HepG2 (cell line): ENCODE measurements at regions not wholly inside any gene's neighbourhood (a gene's known extent, or its start where the extent isn't known, plus 50 kb on each side); places are given as distances from the start of the nearest gene placed in this dataset.
A peak's percentile ranks its signal among the peaks of the same experiment; 100 is the strongest.

ENCODE experiments used
- ATAC-seq: fragments of 200-7000 bp; cut with Tn5 transposase; 3 replicates; pipeline ENCODE4 v1.9.1; 2020; ENCODE audit warnings: mild to moderate bottlenecking, moderate library complexity
- BruUV-seq: library from RNA; stranded (reverse); fragments of 400-500 nt; replicated peaks from 2 replicates; lab custom pipeline; 2021; lab: Mats Ljungman, UMichigan
- CTCF ChIA-PET: fragments of 300-600 bp; formaldehyde crosslinking; extraction: SDS; loops from one replicate; lab custom pipeline; 2021; ENCODE audit warnings: low total read pairs, inconsistent platforms, low intra/inter-chr PET ratio; lab: Yijun Ruan, JAX
- POLR2A ChIA-PET: fragments of 350-600 bp; sonication (Branson Sonifier 250); formaldehyde crosslinking; loops from one replicate; lab custom pipeline; 2020; ENCODE audit warnings: antibody characterized with exemption, inconsistent platforms; lab: Yijun Ruan, JAX
- DNase-seq: peaks from one replicate; pipeline ENCODE4 v3.0.0-alpha.2; 2015; ENCODE audit warnings: low spot score
- FAIRE-seq: peaks from 3 replicates; lab custom pipeline; 2011; peaks lifted over from hg19 to GRCh38; lab: Jason Lieb, UNC
- H2AFZ ChIP-seq: one replicate; pipeline ENCODE4 v1.6.1; 2011; ENCODE audit warnings: low read length, inconsistent platforms
- H3K27ac ChIP-seq: fragments of 300-600 bp; 3 replicates; pipeline ENCODE4 v1.8.0; 2011; ENCODE audit warnings: mixed run types, mild to moderate bottlenecking, mixed read lengths, low read length, inconsistent platforms; ENCODE audit not compliant: insufficient read depth; ENCODE audit errors: extremely low read length
- H3K27me3 ChIP-seq, 2 experiments: fragments of 200-600 bp in 1 of 2; 2 replicates in 1 of 2; 3 replicates in 1 of 2; pipeline versions ENCODE4 v1.6.0 to v1.8.0; 2011; ENCODE audit warnings: low read length in 2 of 2, mild to moderate bottlenecking in 2 of 2, moderate library complexity in 2 of 2, inconsistent platforms in 1 of 2; ENCODE audit not compliant: insufficient read depth in 2 of 2, control insufficient read depth in 1 of 2
- H3K36me3 ChIP-seq, 2 experiments: fragments of 200-600 bp in 1 of 2; replicated peaks in 1 of 2; 2 replicates in 1 of 2; 3 replicates in 1 of 2; pipeline versions ENCODE4 v1.5.1 to v1.8.0; 2011; ENCODE audit warnings: low read length in 2 of 2, inconsistent platforms in 1 of 2; ENCODE audit not compliant: insufficient read depth in 2 of 2, control insufficient read depth in 1 of 2
- H3K4me1 ChIP-seq: 2 replicates; pipeline ENCODE4 v1.5.1; 2012; ENCODE audit warnings: low read length, inconsistent platforms; ENCODE audit not compliant: insufficient read depth
- H3K4me2 ChIP-seq: 2 replicates; pipeline ENCODE4 v1.6.0; 2011; ENCODE audit warnings: low read depth, low read length, inconsistent platforms
- H3K4me3 ChIP-seq, 3 experiments: fragments of 200-600 bp in 1 of 3; sonication (generic), shearing (Covaris generic) in 1 of 3; replicated peaks in 1 of 3; 2 replicates each; pipeline ENCODE4 v1.5.1; 2011 to 2016; ENCODE audit warnings: low read length in 3 of 3, inconsistent platforms in 2 of 3, low read depth in 2 of 3, mild to moderate bottlenecking in 2 of 3, control low read depth in 1 of 3, mixed read lengths in 1 of 3; ENCODE audit not compliant: insufficient read depth in 1 of 3
- H3K79me2 ChIP-seq: one replicate; pipeline ENCODE4 v1.6.1; 2011; ENCODE audit warnings: low read length, inconsistent platforms; ENCODE audit not compliant: insufficient read depth
- H3K9ac ChIP-seq: 2 replicates; pipeline ENCODE4 v1.6.0; 2011; ENCODE audit warnings: mild to moderate bottlenecking, low read depth, low read length, inconsistent platforms; ENCODE audit not compliant: insufficient read depth
- H3K9me3 ChIP-seq: 2 replicates; pipeline ENCODE4 v1.5.1; 2012; ENCODE audit warnings: mild to moderate bottlenecking, low read length
- H4K20me1 ChIP-seq: 2 replicates; pipeline ENCODE4 v1.6.0; 2011; ENCODE audit warnings: inconsistent platforms, mild to moderate bottlenecking, low read length, moderate library complexity; ENCODE audit not compliant: insufficient read depth
- ATF7 ChIP-seq, 2 experiments: fragments of 450-650 bp in 1 of 2; sonication (generic) in 1 of 2; formaldehyde crosslinking in 1 of 2; IDR thresholded peaks; 2 replicates each; pipeline versions ENCODE4 v1.4.0 to v1.6.1; 2016 to 2020; ENCODE audit warnings: antibody characterized with exemption in 1 of 2, mild to moderate bottlenecking in 1 of 2, missing genetic modification reagents in 1 of 2
- CEBPG ChIP-seq: IDR thresholded peaks from 2 replicates; pipeline ENCODE4 v1.6.1; 2016
- CHCHD3 ChIP-seq: sonication (generic); formaldehyde crosslinking; IDR thresholded peaks from 2 replicates; pipeline ENCODE4 v1.8.0; 2022; ENCODE audit warnings: mild to moderate bottlenecking, missing genetic modification reagents, moderate library complexity
- KMT2B ChIP-seq: IDR thresholded peaks from 2 replicates; pipeline ENCODE4 v1.6.1; 2016; ENCODE audit warnings: missing genetic modification reagents, missing compliant biosample characterization
- PRPF4 ChIP-seq: fragments of 200-400 bp; formaldehyde crosslinking; IDR thresholded peaks from 2 replicates; pipeline ENCODE4 v1.6.1; 2016; ENCODE audit warnings: low read length, low read depth; ENCODE audit not compliant: poor library complexity, severe bottlenecking
- ZNF20 ChIP-seq: sonication (generic); formaldehyde crosslinking; IDR thresholded peaks from 2 replicates; pipeline ENCODE4 v1.4.0; 2020; ENCODE audit warnings: mild to moderate bottlenecking, moderate library complexity, missing genetic modification reagents
- ZNF496 ChIP-seq: sonication (generic); formaldehyde crosslinking; IDR thresholded peaks from 2 replicates; pipeline ENCODE4 v1.8.1; 2023; ENCODE audit warnings: mild to moderate bottlenecking, moderate library complexity, missing genetic modification reagents; ENCODE audit not compliant: insufficient replicate concordance
- ZNF619 ChIP-seq: sonication (generic); formaldehyde crosslinking; IDR thresholded peaks from 2 replicates; pipeline ENCODE4 v1.4.0; 2020; ENCODE audit warnings: mild to moderate bottlenecking, missing genetic modification reagents
- ZNF7 ChIP-seq: IDR thresholded peaks from 2 replicates; pipeline ENCODE4 v1.6.1; 2016; ENCODE audit warnings: missing biosample characterization, missing genetic modification reagents
- ZNF850 ChIP-seq: sonication (generic); formaldehyde crosslinking; conservative IDR thresholded peaks from 2 replicates; pipeline ENCODE4 v1.9.0; 2021; ENCODE audit warnings: mild to moderate bottlenecking, missing genetic modification reagents
- WGBS: methylation state at CpG from one replicate; pipeline ENCODE4 v1.1.6; 2017; ENCODE audit warnings: low lambda C conversion rate; 5-methylcytosine and 5-hydroxymethylcytosine counted together
- in situ Hi-C: cut with HindIII; loops from 2 replicates; pipeline ENCODE4 v1.10.0; 2017; ENCODE audit warnings: low pct_unique_long_range_greater_than_20kb; ENCODE audit not compliant: extremely low pct_ligation_motif_present
- intact Hi-C: fragments of 100-400 bp; cut with micrococcal nuclease; formaldehyde crosslinking; loops from one replicate; pipeline ENCODE4 v1.10.0; 2022; ENCODE audit not compliant: unreplicated experiment
- TF ChIP-seq, protein P1 (sequence below): sonication (generic); formaldehyde crosslinking; IDR thresholded peaks from 2 replicates; pipeline ENCODE4 v1.5.0; 2020; ENCODE audit warnings: mild to moderate bottlenecking, missing genetic modification reagents
- TF ChIP-seq, protein P2 (sequence below): sonication (generic); formaldehyde crosslinking; IDR thresholded peaks from 2 replicates; pipeline ENCODE4 v1.9.0; 2022; ENCODE audit warnings: missing genetic modification reagents, mild to moderate bottlenecking, borderline replicate concordance
- TF ChIP-seq, protein P3 (sequence below): sonication (generic); formaldehyde crosslinking; conservative IDR thresholded peaks from 2 replicates; pipeline ENCODE4 v1.4.0; 2020; ENCODE audit warnings: mild to moderate bottlenecking, missing genetic modification reagents, moderate library complexity
- TF ChIP-seq, protein P4 (sequence below): sonication (generic); formaldehyde crosslinking; IDR thresholded peaks from 2 replicates; pipeline ENCODE4 v1.5.0; 2020; ENCODE audit warnings: missing genetic modification reagents

DNA sequence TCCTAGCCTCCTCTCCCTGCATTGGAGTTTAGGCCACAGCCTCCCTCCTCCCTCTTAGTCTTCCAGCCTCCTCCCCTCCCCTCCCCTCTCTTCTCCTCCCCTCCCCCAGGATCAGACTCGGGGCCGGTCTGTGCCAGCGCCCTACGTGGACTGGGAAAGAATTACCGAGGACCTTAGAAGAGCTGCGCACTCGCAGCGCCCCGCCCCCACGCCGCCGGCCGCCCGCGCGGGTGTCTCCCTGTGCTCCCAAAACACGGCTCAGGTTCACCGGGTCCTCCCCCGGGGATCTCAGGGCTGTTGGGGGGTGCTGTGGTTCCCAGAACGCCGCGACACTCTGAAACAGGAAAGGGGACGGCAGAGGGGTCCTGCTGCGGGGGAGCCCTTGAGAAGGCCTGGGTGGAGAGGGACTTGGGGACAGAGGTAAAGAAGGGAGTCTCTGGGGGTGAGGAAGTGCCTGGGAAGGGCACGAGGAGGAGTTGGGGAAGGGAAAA lies 122.3 kb upstream of the TBL1X start:
- H3K4me3 ChIP-seq, result peak overlapping the region; percentile 40 to 61 (median 40); a peak in 4 of 6 replicates
- ChIA-PET POLR2A (interaction anchor here (0.7 kb wide), 1 partner anchor 120 kb away, joined by 5 read pairs; no protein-coding TSS in a partner anchor), CTCF (no interaction called here)
- 0 out of 2 replicates have a peak overlapping the region, but pooled peaks have one; percentile 8 for H3K9ac ChIP-seq
- FAIRE-seq, result peak; percentile 44
- no peaks in the 10 kb centered on the region for H4K20me1 ChIP-seq
- H3K4me1 ChIP-seq, result peaks cover 20% of the 10 kb centered on the region
- ATAC-seq, result peak; percentile 84
- no peak overlapping the region for H2AFZ ChIP-seq
- H3K27me3 ChIP-seq, result no peaks in the 10 kb centered on the region
- no peaks in the 10 kb centered on the region for H3K79me2 ChIP-seq
- in situ Hi-C loops, result loop anchor here (10.0 kb wide), 1 partner anchor 112 kb away; no protein-coding TSS in a partner anchor
- H3K9me3 ChIP-seq, result no peaks in the 10 kb centered on the region
- H3K36me3 ChIP-seq, result no peaks in the 10 kb centered on the region
- 1% methylated on average over 20 of the region's 25 CpGs for WGBS
- peak overlapping the region; percentile 64 for H3K4me2 ChIP-seq
- no peak overlapping the region for H3K27ac ChIP-seq
- DNase-seq, result peak; percentile 29
- intact Hi-C loops, result loop anchor here (1.0 kb wide), 1 partner anchor 121 kb away; no protein-coding TSS in a partner anchor
- BruUV-seq, result no TSS peak
- TF ChIP-seq CHCHD3 (CRISPR knock-in tag) (no peak), KMT2B (CRISPR knock-in tag) (no peak), PRPF4 (peak; percentile 64), ATF7 (IDR thresholded peaks at IDR 0.05) (no peak), ATF7 (CRISPR knock-in tag; IDR thresholded peaks at IDR 0.05) (no peak), ZNF496 (no peak), ZNF20 (CRISPR knock-in tag) (no peak), ZNF850 (CRISPR knock-in tag) (no peak), CEBPG (no peak), ZNF619 (no peak), ZNF7 (no peak)
- TF ChIP-seq, protein P1, sequence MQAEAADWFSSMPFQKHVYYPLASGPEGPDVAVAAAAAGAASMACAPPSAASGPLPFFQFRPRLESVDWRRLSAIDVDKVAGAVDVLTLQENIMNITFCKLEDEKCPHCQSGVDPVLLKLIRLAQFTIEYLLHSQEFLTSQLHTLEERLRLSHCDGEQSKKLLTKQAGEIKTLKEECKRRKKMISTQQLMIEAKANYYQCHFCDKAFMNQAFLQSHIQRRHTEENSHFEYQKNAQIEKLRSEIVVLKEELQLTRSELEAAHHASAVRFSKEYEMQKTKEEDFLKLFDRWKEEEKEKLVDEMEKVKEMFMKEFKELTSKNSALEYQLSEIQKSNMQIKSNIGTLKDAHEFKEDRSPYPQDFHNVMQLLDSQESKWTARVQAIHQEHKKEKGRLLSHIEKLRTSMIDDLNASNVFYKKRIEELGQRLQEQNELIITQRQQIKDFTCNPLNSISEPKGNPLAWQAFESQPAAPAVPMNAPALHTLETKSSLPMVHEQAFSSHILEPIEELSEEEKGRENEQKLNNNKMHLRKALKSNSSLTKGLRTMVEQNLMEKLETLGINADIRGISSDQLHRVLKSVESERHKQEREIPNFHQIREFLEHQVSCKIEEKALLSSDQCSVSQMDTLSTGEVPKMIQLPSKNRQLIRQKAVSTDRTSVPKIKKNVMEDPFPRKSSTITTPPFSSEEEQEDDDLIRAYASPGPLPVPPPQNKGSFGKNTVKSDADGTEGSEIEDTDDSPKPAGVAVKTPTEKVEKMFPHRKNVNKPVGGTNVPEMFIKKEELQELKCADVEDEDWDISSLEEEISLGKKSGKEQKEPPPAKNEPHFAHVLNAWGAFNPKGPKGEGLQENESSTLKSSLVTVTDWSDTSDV (CRISPR knock-in tag), result no peak
- TF ChIP-seq, protein P2, sequence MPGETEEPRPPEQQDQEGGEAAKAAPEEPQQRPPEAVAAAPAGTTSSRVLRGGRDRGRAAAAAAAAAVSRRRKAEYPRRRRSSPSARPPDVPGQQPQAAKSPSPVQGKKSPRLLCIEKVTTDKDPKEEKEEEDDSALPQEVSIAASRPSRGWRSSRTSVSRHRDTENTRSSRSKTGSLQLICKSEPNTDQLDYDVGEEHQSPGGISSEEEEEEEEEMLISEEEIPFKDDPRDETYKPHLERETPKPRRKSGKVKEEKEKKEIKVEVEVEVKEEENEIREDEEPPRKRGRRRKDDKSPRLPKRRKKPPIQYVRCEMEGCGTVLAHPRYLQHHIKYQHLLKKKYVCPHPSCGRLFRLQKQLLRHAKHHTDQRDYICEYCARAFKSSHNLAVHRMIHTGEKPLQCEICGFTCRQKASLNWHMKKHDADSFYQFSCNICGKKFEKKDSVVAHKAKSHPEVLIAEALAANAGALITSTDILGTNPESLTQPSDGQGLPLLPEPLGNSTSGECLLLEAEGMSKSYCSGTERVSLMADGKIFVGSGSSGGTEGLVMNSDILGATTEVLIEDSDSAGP, result peak; percentile 24; the same call in 1 of the 2 replicates
- TF ChIP-seq, protein P3, sequence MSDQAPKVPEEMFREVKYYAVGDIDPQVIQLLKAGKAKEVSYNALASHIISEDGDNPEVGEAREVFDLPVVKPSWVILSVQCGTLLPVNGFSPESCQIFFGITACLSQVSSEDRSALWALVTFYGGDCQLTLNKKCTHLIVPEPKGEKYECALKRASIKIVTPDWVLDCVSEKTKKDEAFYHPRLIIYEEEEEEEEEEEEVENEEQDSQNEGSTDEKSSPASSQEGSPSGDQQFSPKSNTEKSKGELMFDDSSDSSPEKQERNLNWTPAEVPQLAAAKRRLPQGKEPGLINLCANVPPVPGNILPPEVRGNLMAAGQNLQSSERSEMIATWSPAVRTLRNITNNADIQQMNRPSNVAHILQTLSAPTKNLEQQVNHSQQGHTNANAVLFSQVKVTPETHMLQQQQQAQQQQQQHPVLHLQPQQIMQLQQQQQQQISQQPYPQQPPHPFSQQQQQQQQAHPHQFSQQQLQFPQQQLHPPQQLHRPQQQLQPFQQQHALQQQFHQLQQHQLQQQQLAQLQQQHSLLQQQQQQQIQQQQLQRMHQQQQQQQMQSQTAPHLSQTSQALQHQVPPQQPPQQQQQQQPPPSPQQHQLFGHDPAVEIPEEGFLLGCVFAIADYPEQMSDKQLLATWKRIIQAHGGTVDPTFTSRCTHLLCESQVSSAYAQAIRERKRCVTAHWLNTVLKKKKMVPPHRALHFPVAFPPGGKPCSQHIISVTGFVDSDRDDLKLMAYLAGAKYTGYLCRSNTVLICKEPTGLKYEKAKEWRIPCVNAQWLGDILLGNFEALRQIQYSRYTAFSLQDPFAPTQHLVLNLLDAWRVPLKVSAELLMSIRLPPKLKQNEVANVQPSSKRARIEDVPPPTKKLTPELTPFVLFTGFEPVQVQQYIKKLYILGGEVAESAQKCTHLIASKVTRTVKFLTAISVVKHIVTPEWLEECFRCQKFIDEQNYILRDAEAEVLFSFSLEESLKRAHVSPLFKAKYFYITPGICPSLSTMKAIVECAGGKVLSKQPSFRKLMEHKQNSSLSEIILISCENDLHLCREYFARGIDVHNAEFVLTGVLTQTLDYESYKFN, result 0 out of 2 replicates have a peak, but pooled peaks have one; percentile 23
- TF ChIP-seq, protein P4, sequence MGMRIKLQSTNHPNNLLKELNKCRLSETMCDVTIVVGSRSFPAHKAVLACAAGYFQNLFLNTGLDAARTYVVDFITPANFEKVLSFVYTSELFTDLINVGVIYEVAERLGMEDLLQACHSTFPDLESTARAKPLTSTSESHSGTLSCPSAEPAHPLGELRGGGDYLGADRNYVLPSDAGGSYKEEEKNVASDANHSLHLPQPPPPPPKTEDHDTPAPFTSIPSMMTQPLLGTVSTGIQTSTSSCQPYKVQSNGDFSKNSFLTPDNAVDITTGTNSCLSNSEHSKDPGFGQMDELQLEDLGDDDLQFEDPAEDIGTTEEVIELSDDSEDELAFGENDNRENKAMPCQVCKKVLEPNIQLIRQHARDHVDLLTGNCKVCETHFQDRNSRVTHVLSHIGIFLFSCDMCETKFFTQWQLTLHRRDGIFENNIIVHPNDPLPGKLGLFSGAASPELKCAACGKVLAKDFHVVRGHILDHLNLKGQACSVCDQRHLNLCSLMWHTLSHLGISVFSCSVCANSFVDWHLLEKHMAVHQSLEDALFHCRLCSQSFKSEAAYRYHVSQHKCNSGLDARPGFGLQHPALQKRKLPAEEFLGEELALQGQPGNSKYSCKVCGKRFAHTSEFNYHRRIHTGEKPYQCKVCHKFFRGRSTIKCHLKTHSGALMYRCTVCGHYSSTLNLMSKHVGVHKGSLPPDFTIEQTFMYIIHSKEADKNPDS (CRISPR knock-in tag), result no peak
